ENCODE measurements at regions not wholly inside any gene's neighbourhood (a gene's known extent, or its start where the extent isn't known, plus 50 kb on each side); places are given as distances from the start of the nearest gene placed in this dataset.

DNA sequence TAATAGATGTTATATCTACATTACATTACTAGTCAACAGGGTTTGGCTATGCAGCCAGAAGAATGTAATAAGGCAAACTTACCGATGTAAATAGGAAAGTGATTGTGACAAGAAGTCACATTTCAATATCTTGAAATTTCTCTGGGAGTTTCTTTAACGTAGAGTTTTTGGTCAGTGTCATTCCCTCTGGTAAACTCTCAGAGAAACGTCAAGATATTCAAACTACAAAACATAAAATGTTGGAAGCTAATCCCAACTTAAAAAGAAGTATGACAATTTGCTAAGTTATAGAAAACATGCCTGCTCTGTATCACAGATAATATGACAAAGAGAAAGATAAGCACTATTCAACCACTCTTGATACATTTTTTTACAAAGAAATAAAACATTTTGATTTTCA is 111.2 kb upstream of the PRICKLE2 start:
- TF ChIP-seq CTCF (IDR thresholded peaks at IDR 0.05), result no peak
- no peak for TF ChIP-seq POLR2A (IDR thresholded peaks at IDR 0.05)
- no peak for TF ChIP-seq EP300 (IDR thresholded peaks at IDR 0.05)

Data from tibial nerve (tissue), 4 donors.